GM18505 (cell line): ENCODE measurements at regions not wholly inside any gene's neighbourhood (a gene's known extent, or its start where the extent isn't known, plus 50 kb on each side); places are given as distances from the start of the nearest gene placed in this dataset.

Experiments
- ATAC-seq: cut with Tn5 transposase; IDR thresholded peaks from one replicate; pipeline ENCODE4 v1.9.1; 2021; ENCODE audit not compliant: unreplicated experiment
- POLR2A ChIP-seq: IDR thresholded peaks from 4 replicates; pipeline ENCODE4 v1.6.1; 2011; ENCODE audit warnings: borderline replicate concordance; ENCODE audit not compliant: insufficient read depth, insufficient read length; ENCODE audit errors: extremely low read depth

GRCh38 chr5:58066557-58066956, 393.3 kb downstream of the PLK2 start:
- no peak for TF ChIP-seq POLR2A
- ATAC-seq: no peak

- no peak for ATAC-seq
- TF ChIP-seq POLR2A: no peak
Measured at GRCh38 chr5:58066076-58066475, 393.8 kb downstream of the PLK2 start.

GRCh38 chr5:58064801-58065200, 395.1 kb downstream of the PLK2 start:
- no peak for ATAC-seq
- TF ChIP-seq POLR2A: no peak

- TF ChIP-seq POLR2A: no peak
- no peak for ATAC-seq
Measured at GRCh38 chr5:58060996-58061395, 398.9 kb downstream of the PLK2 start.

- no peak for ATAC-seq
- no peak for TF ChIP-seq POLR2A
Measured at GRCh38 chr5:58057324-58057723, 402.6 kb downstream of the PLK2 start.

GRCh38 chr5:58056546-58056945, 403.3 kb downstream of the PLK2 start:
- no peak for ATAC-seq

GRCh38 chr5:58054018-58054417, 405.9 kb downstream of the PLK2 start:
- no peak for TF ChIP-seq POLR2A
- ATAC-seq: no peak

More at GRCh38 chr5:58056546-58056945, 403.3 kb downstream of the PLK2 start:
- TF ChIP-seq POLR2A: no peak

- no peak for ATAC-seq
- TF ChIP-seq POLR2A: no peak
Measured at GRCh38 chr5:58048954-58049353, 410.9 kb downstream of the PLK2 start.

- no peak for ATAC-seq
- TF ChIP-seq POLR2A: no peak
Measured at GRCh38 chr5:58048185-58048925, 411.5 kb downstream of the PLK2 start.

- no peak for ATAC-seq
- TF ChIP-seq POLR2A: no peak
Measured at GRCh38 chr5:58046371-58046770, 413.5 kb downstream of the PLK2 start.

GRCh38 chr5:58044166-58044565, 415.7 kb downstream of the PLK2 start:
- no peak for TF ChIP-seq POLR2A
- ATAC-seq: no peak

GRCh38 chr5:58043032-58043945, 416.6 kb downstream of the PLK2 start:
- no peak for TF ChIP-seq POLR2A
- ATAC-seq: no peak

- TF ChIP-seq POLR2A: no peak
- no peak for ATAC-seq
Measured at GRCh38 chr5:58041884-58042283, 418.0 kb downstream of the PLK2 start.

- ATAC-seq: no peak
- no peak for TF ChIP-seq POLR2A
Measured at GRCh38 chr5:58040846-58041245, 419.0 kb downstream of the PLK2 start.
